K562 (cell line): ENCODE measurements at regions not wholly inside any gene's neighbourhood (a gene's known extent, or its start where the extent isn't known, plus 50 kb on each side); places are given as distances from the start of the nearest gene placed in this dataset.

Source experiments
- ATAC-seq: fragments of 200-7000 bp; cut with Tn5 transposase; 3 replicates; pipeline ENCODE4 v1.9.1; 2020; ENCODE audit warnings: moderate library complexity
- BruUV-seq: library from RNA; stranded (reverse); fragments of 400-500 nt; replicated peaks from 2 replicates; lab custom pipeline; 2021; lab: Mats Ljungman, UMichigan
- CTCF ChIA-PET: fragments of 300-600 bp; formaldehyde crosslinking; extraction: SDS; loops from one replicate; lab custom pipeline; 2021; ENCODE audit warnings: low intra/inter-chr PET ratio; lab: Yijun Ruan, JAX
- POLR2A ChIA-PET: fragments of 300-600, 350-650 bp; sonication (Branson Sonifier 250); formaldehyde crosslinking; extraction: SDS; loops from one replicate; lab custom pipeline; 2021; ENCODE audit warnings: antibody characterized with exemption, inconsistent platforms; lab: Yijun Ruan, JAX
- DNase-seq, 4 experiments: peaks; one replicate each; pipeline versions ENCODE4 v3.0.0 to v3.0.0-alpha.2; 2011 to 2018; ENCODE audit warnings: low spot score in 3 of 4, mixed read lengths in 3 of 4; ENCODE audit errors: extremely low read depth in 1 of 4
- FAIRE-seq: peaks from 2 replicates; lab custom pipeline; 2011; peaks lifted over from hg19 to GRCh38; lab: Jason Lieb, UNC
- H2AFZ ChIP-seq: 2 replicates; pipeline ENCODE4 v1.6.0; 2011; ENCODE audit warnings: low read depth, low read length, control low read depth, inconsistent platforms
- H3K27ac ChIP-seq: fragments of 200-600 bp; 3 replicates; pipeline ENCODE4 v1.8.0; 2011; ENCODE audit warnings: low read depth, mild to moderate bottlenecking, control low read depth, inconsistent platforms, low read length, moderate library complexity, mixed read lengths; ENCODE audit errors: extremely low read depth
- H3K27me3 ChIP-seq, 2 experiments: fragments of 300-600 bp in 1 of 2; 2 replicates in 1 of 2; 3 replicates in 1 of 2; pipeline versions ENCODE4 v1.6.0 to v1.8.0; 2011; ENCODE audit warnings: inconsistent platforms in 2 of 2, low read length in 2 of 2, mild to moderate bottlenecking in 1 of 2, mixed read lengths in 1 of 2, moderate library complexity in 1 of 2; ENCODE audit not compliant: control insufficient read depth in 2 of 2, insufficient read depth in 2 of 2
- H3K36me3 ChIP-seq: fragments of 300-600 bp; 3 replicates; pipeline ENCODE4 v1.8.0; 2011; ENCODE audit warnings: mild to moderate bottlenecking, low read length, inconsistent platforms; ENCODE audit not compliant: control insufficient read depth, insufficient read depth
- H3K4me1 ChIP-seq, 2 experiments: fragments of 200-600 bp in 1 of 2; replicated peaks in 1 of 2; 2 replicates in 1 of 2; 3 replicates in 1 of 2; pipeline versions ENCODE4 v1.5.1 to v1.8.0; 2011; ENCODE audit warnings: inconsistent platforms in 2 of 2, low read length in 2 of 2, mild to moderate bottlenecking in 1 of 2, mixed read lengths in 1 of 2, moderate library complexity in 1 of 2; ENCODE audit not compliant: control insufficient read depth in 2 of 2, insufficient read depth in 2 of 2
- H3K4me2 ChIP-seq: 2 replicates; pipeline ENCODE4 v1.6.1; 2011; ENCODE audit warnings: low read length, control low read depth, inconsistent platforms, mixed read lengths; ENCODE audit not compliant: insufficient read depth
- H3K4me3 ChIP-seq: fragments of 200-600 bp; sonication (generic), shearing (Covaris generic); 2 replicates; pipeline ENCODE4 v1.5.1; 2016; ENCODE audit warnings: control low read depth, inconsistent platforms
- H3K79me2 ChIP-seq: fragments of 200-600 bp; 3 replicates; pipeline ENCODE4 v1.8.0; 2011; ENCODE audit warnings: low read length, inconsistent platforms; ENCODE audit not compliant: control insufficient read depth, insufficient read depth
- H3K9ac ChIP-seq, 2 experiments: 2 replicates each; pipeline versions ENCODE4 v1.6.0 to v1.6.1; 2011; ENCODE audit warnings: low read depth in 2 of 2, low read length in 2 of 2, control low read depth in 1 of 2, inconsistent platforms in 1 of 2, mild to moderate bottlenecking in 1 of 2, mixed read lengths in 1 of 2; ENCODE audit not compliant: insufficient read depth in 1 of 2
- H3K9me1 ChIP-seq: one replicate; pipeline ENCODE4 v1.6.0; 2011; ENCODE audit warnings: inconsistent platforms, mild to moderate bottlenecking, low read length, moderate library complexity; ENCODE audit not compliant: control insufficient read depth, insufficient read depth
- H3K9me3 ChIP-seq: replicated peaks from 2 replicates; pipeline ENCODE4 v1.5.1; 2011; ENCODE audit warnings: low read depth, low read length, inconsistent platforms; ENCODE audit not compliant: control insufficient read depth, insufficient read depth
- H4K20me1 ChIP-seq: replicated peaks from 2 replicates; pipeline ENCODE4 v1.6.1; 2011; ENCODE audit warnings: low read length, inconsistent platforms, mixed read lengths; ENCODE audit not compliant: control insufficient read depth, insufficient read depth
- C11orf30 ChIP-seq: fragments of 450-650 bp; IDR thresholded peaks from 2 replicates; pipeline ENCODE4 v1.6.1; 2016; ENCODE audit warnings: low read depth, mild to moderate bottlenecking
- ELF1 ChIP-seq: fragments of 200-800 bp; sonication (Bioruptor generic); IDR thresholded peaks from 2 replicates; pipeline ENCODE4 v1.6.1; 2016; ENCODE audit warnings: missing genetic modification characterization, missing compliant biosample characterization
- HES1 ChIP-seq: fragments of 450-650 bp; IDR thresholded peaks from 2 replicates; pipeline ENCODE4 v1.6.1; 2016; ENCODE audit warnings: low read depth, mild to moderate bottlenecking, moderate library complexity
- HINFP ChIP-seq: fragments of 450-650 bp; conservative IDR thresholded peaks from 2 replicates; pipeline ENCODE4 v1.6.1; 2016; ENCODE audit warnings: missing genetic modification characterization, low read depth, mild to moderate bottlenecking, control low read depth, missing compliant biosample characterization
- HSF4 ChIP-seq: fragments of 250-450 bp; sonication (Bioruptor Pico); IDR thresholded peaks from 2 replicates; pipeline ENCODE4 v2.1.2; 2022; ENCODE audit warnings: mild to moderate bottlenecking, moderate library complexity, borderline replicate concordance
- NR2F6 ChIP-seq: fragments of 450-650 bp; formaldehyde crosslinking; IDR thresholded peaks from 2 replicates; pipeline ENCODE4 v1.4.0; 2020; ENCODE audit warnings: mild to moderate bottlenecking
- OTX1 ChIP-seq: fragments of 450-650 bp; formaldehyde crosslinking; IDR thresholded peaks from 2 replicates; pipeline ENCODE4 v1.4.0; 2022; ENCODE audit warnings: mild to moderate bottlenecking
- PHF8 ChIP-seq: fragments of 200-600 bp; sonication (generic); IDR thresholded peaks from 2 replicates; pipeline ENCODE4 v1.6.1; 2012; ENCODE audit warnings: mixed run types, mild to moderate bottlenecking, inconsistent platforms, low read length, moderate library complexity, borderline replicate concordance
- PYGO2 ChIP-seq: fragments of 450-650 bp; IDR thresholded peaks from 2 replicates; pipeline ENCODE4 v1.6.1; 2016; ENCODE audit warnings: mild to moderate bottlenecking, missing genetic modification characterization, moderate library complexity, missing compliant biosample characterization
- TCFL5 ChIP-seq: fragments of 250-450 bp; sonication (Bioruptor Pico); conservative IDR thresholded peaks from 2 replicates; pipeline ENCODE4 v1.6.1; 2021; ENCODE audit warnings: mild to moderate bottlenecking, moderate library complexity, matching md5 sums
- ZNF174 ChIP-seq: fragments of 250-450 bp; sonication (Bioruptor Pico); IDR thresholded peaks from 2 replicates; pipeline ENCODE4 v1.4.0; 2020; ENCODE audit warnings: mild to moderate bottlenecking
- ZNF184 ChIP-seq: sonication (generic); formaldehyde crosslinking; IDR thresholded peaks from 2 replicates; pipeline ENCODE4 v1.5.0; 2020; ENCODE audit warnings: missing genetic modification reagents
- ZNF780A ChIP-seq: fragments of 250-450 bp; sonication (Bioruptor Pico); IDR thresholded peaks from 2 replicates; pipeline ENCODE4 v1.5.0; 2021; ENCODE audit warnings: mild to moderate bottlenecking
- WGBS: fragments of 100-300 bp; shearing (Covaris generic); methylation state at CpG from one replicate; pipeline ENCODE4 v1.1.6; 2016; ENCODE audit warnings: low coverage, mixed read lengths; ENCODE audit not compliant: insufficient coverage; ENCODE audit errors: missing lambda C conversion rate; 5-methylcytosine and 5-hydroxymethylcytosine counted together
- in situ Hi-C: fragments of 300-500 bp; cut with MboI; formaldehyde crosslinking; loops from 4 replicates; pipeline ENCODE4 v1.15.0; 2018; ENCODE audit warnings: inconsistent platforms, mixed read lengths
- intact Hi-C: fragments of 100-400 bp; cut with micrococcal nuclease; formaldehyde crosslinking; loops from 2 replicates; pipeline ENCODE4 v1.14.2; 2022

GRCh38 chr7:108838198-108838597, 268.5 kb downstream of the DNAJB9 start:
- 0% methylated on average over 4 of the region's 4 CpGs for WGBS
- POLR2A ChIA-PET, result no interaction called here
- no peak for FAIRE-seq

GRCh38 chr7:108839076-108839475, 269.4 kb downstream of the DNAJB9 start:
- Histone ChIP-seq H3K9me1 (no peaks in the 10 kb centered on the region), H2AFZ (no peak overlapping the region), H3K79me2 (no peaks in the 10 kb centered on the region), H3K9ac (no peak overlapping the region), H3K4me1 (no peaks in the 10 kb centered on the region), H3K4me2 (no peak overlapping the region), H3K9me3 (no peaks in the 10 kb centered on the region), H3K27me3 (no peaks in the 10 kb centered on the region), H3K36me3 (no peaks in the 10 kb centered on the region)
- no TSS peak for BruUV-seq
- ChIA-PET CTCF (no interaction called here), POLR2A (no interaction called here)
- intact Hi-C loops, result no loop called here
- WGBS, result 2% methylated on average over 3 of the region's 3 CpGs
- ATAC-seq (no peak), FAIRE-seq (no peak)
- in situ Hi-C loops, result no loop called here
- no peak for TF ChIP-seq C11orf30
- TF ChIP-seq NR2F6 (CRISPR knock-in tag), result no peak
- no peak for TF ChIP-seq HSF4 (CRISPR knock-in tag)
- TF ChIP-seq PYGO2, result no peak
- TF ChIP-seq HINFP (tag), result no peak
- no peak for TF ChIP-seq HES1
- TF ChIP-seq ELF1, result no peak
- TF ChIP-seq ZNF780A (CRISPR knock-in tag), result no peak
- TF ChIP-seq TCFL5, result no peak
- no peak for TF ChIP-seq ZNF184 (CRISPR knock-in tag)
- TF ChIP-seq PHF8, result no peak
- TF ChIP-seq, all 486 proteins: peak for 0
- Histone ChIP-seq H3K4me3 (no peak overlapping the region), H4K20me1 (no peaks in the 10 kb centered on the region), H3K27ac (no peak overlapping the region)
- no peak for DNase-seq

More at GRCh38 chr7:108838198-108838597, 268.5 kb downstream of the DNAJB9 start:
- ATAC-seq (no peak), DNase-seq (no peak)
- H3K4me3 ChIP-seq, result no peak overlapping the region
- in situ Hi-C loops, result no loop called here
- H3K9me1 ChIP-seq, result no peaks in the 10 kb centered on the region
- CTCF ChIA-PET, result no interaction called here
- no peak overlapping the region for H3K27ac ChIP-seq
- no peaks in the 10 kb centered on the region for H3K4me1 ChIP-seq
- BruUV-seq, result no TSS peak
- H3K9me3 ChIP-seq, result no peaks in the 10 kb centered on the region
- intact Hi-C loops, result no loop called here
- TF ChIP-seq ZNF174 (CRISPR knock-in tag) (no peak), OTX1 (CRISPR knock-in tag) (no peak)
- TF ChIP-seq, all 486 proteins: peak for 0
- Histone ChIP-seq H3K27me3 (no peaks in the 10 kb centered on the region), H3K79me2 (no peaks in the 10 kb centered on the region), H2AFZ (no peak overlapping the region), H3K36me3 (no peaks in the 10 kb centered on the region), H3K4me2 (no peak overlapping the region), H3K9ac (no peak overlapping the region), H4K20me1 (no peaks in the 10 kb centered on the region)
